HEK293T (cell line): ENCODE measurements at regions not wholly inside any gene's neighbourhood (a gene's known extent, or its start where the extent isn't known, plus 50 kb on each side); places are given as distances from the start of the nearest gene placed in this dataset.

Experiments
- BHLHE40 ChIP-seq: fragments of 450-650 bp; IDR thresholded peaks from 2 replicates; pipeline ENCODE4 v1.6.1; 2016; ENCODE audit warnings: mild to moderate bottlenecking, moderate library complexity, borderline replicate concordance
- FOXA1 ChIP-seq: fragments of 450-650 bp; IDR thresholded peaks from 2 replicates; pipeline ENCODE4 v1.6.1; 2016; ENCODE audit warnings: mild to moderate bottlenecking
- FOXM1 ChIP-seq: fragments of 450-650 bp; IDR thresholded peaks from 2 replicates; pipeline ENCODE4 v1.6.1; 2017; ENCODE audit warnings: mild to moderate bottlenecking, borderline replicate concordance
- HDGF ChIP-seq: fragments of 450-650 bp; IDR thresholded peaks from 2 replicates; pipeline ENCODE4 v1.6.1; 2017; ENCODE audit warnings: antibody characterized with exemption, borderline replicate concordance
- PKNOX1 ChIP-seq: fragments of 450-650 bp; IDR thresholded peaks from 2 replicates; pipeline ENCODE4 v1.6.1; 2016
- SP1 ChIP-seq: fragments of 450-650 bp; IDR thresholded peaks from 2 replicates; pipeline ENCODE4 v1.6.1; 2017
- ZNF384 ChIP-seq: fragments of 450-650 bp; IDR thresholded peaks from 2 replicates; pipeline ENCODE4 v1.6.1; 2016

GRCh38 chr3:101151286-101151913 is 158.2 kb upstream of the ABI3BP start:
- TF ChIP-seq PKNOX1 (no peak), FOXM1 (no peak), SP1 (no peak), HDGF (no peak), FOXA1 (no peak), ZNF384 (no peak), BHLHE40 (no peak)
